ENCODE measurements at regions not wholly inside any gene's neighbourhood (a gene's known extent, or its start where the extent isn't known, plus 50 kb on each side); places are given as distances from the start of the nearest gene placed in this dataset.

GRCh38 chr9:94478755-94479730 lies 75.8 kb upstream of the PCAT7 start:
- H4K20me1 ChIP-seq (replicated peaks; ENCODE audit: insufficient read depth) = no peaks in the 10 kb centered on the region
- DNase-seq (ENCODE audit: low spot score) = no peak
- no peaks in the 10 kb centered on the region; the same call in 1 of the 2 replicates for H3K79me2 ChIP-seq (replicated peaks; ENCODE audit: insufficient read depth)
- H3K4me1 ChIP-seq (ENCODE audit: insufficient read depth) = no peaks in the 10 kb centered on the region
- peaks cover 10% of the 10 kb centered on the region for H3K36me3 Mint-ChIP-seq (ENCODE audit: low read depth)
- H3K27me3 Mint-ChIP-seq (ENCODE audit: insufficient read depth, low read depth, poor library complexity) = no peaks in the 10 kb centered on the region
- peaks cover 25% of the 10 kb centered on the region for H3K9me3 Mint-ChIP-seq
- no peak overlapping the region for H3K4me2 ChIP-seq
- H3K27ac Mint-ChIP-seq = no peak overlapping the region
- no peak overlapping the region for H2AFZ ChIP-seq
- H3K36me3 ChIP-seq (ENCODE audit: insufficient read depth) = no peaks in the 10 kb centered on the region
- no peak overlapping the region for H3K27ac ChIP-seq (ENCODE audit: low read depth)
- no peak for ATAC-seq
- H3F3A ChIP-seq (replicated peaks; ENCODE audit: low read depth) = no peaks in the 10 kb centered on the region
- H3K4me3 Mint-ChIP-seq = no peak overlapping the region
- no peaks in the 10 kb centered on the region for H3K27me3 ChIP-seq (ENCODE audit: insufficient read depth)
- no peak overlapping the region for H3K4me3 ChIP-seq
- H3K9me2 ChIP-seq (ENCODE audit: insufficient read depth) = 0 out of 2 replicates have a peak, but pooled peaks cover 3% of the 10 kb centered on the region
- TF ChIP-seq ZNF462 (CRISPR knock-in tag; IDR thresholded peaks at IDR 0.05) = no peak
- no peak for TF ChIP-seq REST (IDR thresholded peaks at IDR 0.05; ENCODE audit: unreplicated experiment)
- TF ChIP-seq NANOG (IDR thresholded peaks at IDR 0.05; ENCODE audit: borderline replicate concordance) = no peak
- TF ChIP-seq ETS1 (IDR thresholded peaks at IDR 0.05) = no peak
- no peak for TF ChIP-seq EZH2phosphoT487 (IDR thresholded peaks at IDR 0.05; ENCODE audit: unreplicated experiment)
- TF ChIP-seq STAT1 (IDR thresholded peaks at IDR 0.05; ENCODE audit: unreplicated experiment) = no peak
- TF ChIP-seq EZH2 (IDR thresholded peaks at IDR 0.05; ENCODE audit: low read depth, unreplicated experiment) = no peak
- TF ChIP-seq CREB1 (CRISPR knock-in tag; IDR thresholded peaks at IDR 0.05; ENCODE audit: low read depth) = no peak
- no peaks in the 10 kb centered on the region for H3K4me1 Mint-ChIP-seq

Data from GM23338 (cell line).